Bronchial epithelial cell (primary cell): ENCODE measurements at regions not wholly inside any gene's neighbourhood (a gene's known extent, or its start where the extent isn't known, plus 50 kb on each side); places are given as distances from the start of the nearest gene placed in this dataset.

Experiments
- DNase-seq: peaks from one replicate; pipeline ENCODE4 v3.0.0-alpha.2; 2010; ENCODE audit warnings: low read depth
- FAIRE-seq: peaks from 2 replicates; lab custom pipeline; 2011; peaks lifted over from hg19 to GRCh38; lab: Jason Lieb, UNC
- H3K27me3 ChIP-seq: 2 replicates; pipeline ENCODE4 v1.5.1; 2011; ENCODE audit warnings: low read length; ENCODE audit not compliant: control insufficient read depth, insufficient read depth
- H3K36me3 ChIP-seq: 2 replicates; pipeline ENCODE4 v1.5.1; 2011; ENCODE audit warnings: low read length; ENCODE audit not compliant: control insufficient read depth, insufficient read depth
- H3K4me3 ChIP-seq: 2 replicates; pipeline ENCODE4 v1.5.1; 2011; ENCODE audit warnings: mild to moderate bottlenecking, low read depth, low read length, control low read depth
- CTCF ChIP-seq: IDR thresholded peaks from 2 replicates; pipeline ENCODE4 v1.5.1; 2011; ENCODE audit warnings: mild to moderate bottlenecking, moderate library complexity, low read length, control low read depth, inconsistent platforms; ENCODE audit not compliant: insufficient read depth, severe bottlenecking

GRCh38 chr2:6370753-6371551 lies 494.8 kb downstream of the CMPK2 start:
- Histone ChIP-seq H3K36me3 (no peaks in the 10 kb centered on the region), H3K27me3 (no peaks in the 10 kb centered on the region), H3K4me3 (no peak overlapping the region)
- DNase-seq (no peak), FAIRE-seq (no peak)
- no peak for TF ChIP-seq CTCF

- no peaks in the 10 kb centered on the region for H3K36me3 ChIP-seq
- peak; percentile 10 for DNase-seq
- TF ChIP-seq CTCF = no peak
- no peak overlapping the region for H3K4me3 ChIP-seq
- FAIRE-seq = no peak
- H3K27me3 ChIP-seq = no peaks in the 10 kb centered on the region
Observed at GRCh38 chr2:6372317-6372901, 493.3 kb downstream of the CMPK2 start.

GRCh38 chr2:6381326-6381725 lies 484.4 kb downstream of the CMPK2 start:
- DNase-seq (no peak), FAIRE-seq (no peak)
- no peaks in the 10 kb centered on the region for H3K27me3 ChIP-seq
- no peak for TF ChIP-seq CTCF
- H3K36me3 ChIP-seq = no peaks in the 10 kb centered on the region
- no peak overlapping the region for H3K4me3 ChIP-seq

GRCh38 chr2:6384341-6384740 lies 481.4 kb downstream of the CMPK2 start:
- Histone ChIP-seq H3K4me3 (no peak overlapping the region), H3K27me3 (no peaks in the 10 kb centered on the region), H3K36me3 (no peaks in the 10 kb centered on the region)
- FAIRE-seq (no peak), DNase-seq (no peak)
- TF ChIP-seq CTCF = no peak

GRCh38 chr2:6392354-6392753 lies 473.4 kb downstream of the CMPK2 start:
- no peak overlapping the region for H3K4me3 ChIP-seq
- peak; percentile 96 for FAIRE-seq
- H3K27me3 ChIP-seq = no peaks in the 10 kb centered on the region
- no peak for TF ChIP-seq CTCF
- DNase-seq = no peak
- H3K36me3 ChIP-seq = no peaks in the 10 kb centered on the region

- DNase-seq = no peak
- no peaks in the 10 kb centered on the region for H3K27me3 ChIP-seq
- no peak for TF ChIP-seq CTCF
- no peaks in the 10 kb centered on the region for H3K36me3 ChIP-seq
- no peak overlapping the region for H3K4me3 ChIP-seq
- no peak for FAIRE-seq
Observed at GRCh38 chr2:6392966-6393365, 472.7 kb downstream of the CMPK2 start.
